Glomerular endothelial cell (primary cell): ENCODE measurements at regions not wholly inside any gene's neighbourhood (a gene's known extent, or its start where the extent isn't known, plus 50 kb on each side); places are given as distances from the start of the nearest gene placed in this dataset.

Experiments used
- DNase-seq: peaks from one replicate; pipeline ENCODE4 v3.0.0-alpha.2; 2011; ENCODE audit warnings: low read depth, low spot score; ENCODE audit errors: extremely low read depth

- DNase-seq = no peak
Observed at GRCh38 chr3:104635872-104636580, 730.7 kb upstream of the ALCAM start.

- no peak for DNase-seq
Observed at GRCh38 chr3:104642827-104643226, 723.9 kb upstream of the ALCAM start.

- DNase-seq = no peak
Observed at GRCh38 chr3:104646196-104646595, 720.5 kb upstream of the ALCAM start.

GRCh38 chr3:104648823-104649222 lies 717.9 kb upstream of the ALCAM start:
- DNase-seq = no peak

GRCh38 chr3:104669083-104669482 lies 697.6 kb upstream of the ALCAM start:
- no peak for DNase-seq

- DNase-seq = no peak
Observed at GRCh38 chr3:104672331-104672730, 694.4 kb upstream of the ALCAM start.

GRCh38 chr3:104673981-104674380 lies 692.7 kb upstream of the ALCAM start:
- no peak for DNase-seq

GRCh38 chr3:104676241-104676640 lies 690.5 kb upstream of the ALCAM start:
- DNase-seq = no peak

- DNase-seq = no peak
Observed at GRCh38 chr3:104677932-104678331, 688.8 kb upstream of the ALCAM start.

GRCh38 chr3:104685492-104685891 lies 681.2 kb upstream of the ALCAM start:
- no peak for DNase-seq

GRCh38 chr3:104687362-104687761 lies 679.3 kb upstream of the ALCAM start:
- no peak for DNase-seq

- no peak for DNase-seq
Observed at GRCh38 chr3:104696470-104696869, 670.2 kb upstream of the ALCAM start.

GRCh38 chr3:104711406-104711805 lies 655.3 kb upstream of the ALCAM start:
- DNase-seq = no peak

- DNase-seq = no peak
Observed at GRCh38 chr3:104715972-104716371, 650.7 kb upstream of the ALCAM start.

- DNase-seq = no peak
Observed at GRCh38 chr3:104717828-104718196, 648.9 kb upstream of the ALCAM start.

- DNase-seq = no peak
Observed at GRCh38 chr3:104723000-104723399, 643.7 kb upstream of the ALCAM start.

GRCh38 chr3:104731074-104731473 lies 635.6 kb upstream of the ALCAM start:
- DNase-seq = no peak

- DNase-seq = no peak
Observed at GRCh38 chr3:104734627-104735026, 632.1 kb upstream of the ALCAM start.

- DNase-seq = no peak
Observed at GRCh38 chr3:104735691-104736090, 631.0 kb upstream of the ALCAM start.

GRCh38 chr3:104738271-104738670 lies 628.4 kb upstream of the ALCAM start:
- DNase-seq = no peak

- no peak for DNase-seq
Observed at GRCh38 chr3:104740874-104741379, 625.8 kb upstream of the ALCAM start.

- DNase-seq = no peak
Observed at GRCh38 chr3:104742044-104742443, 624.7 kb upstream of the ALCAM start.

GRCh38 chr3:104745313-104745712 lies 621.4 kb upstream of the ALCAM start:
- DNase-seq = no peak
